GM21576 (cell line): ENCODE measurements at regions not wholly inside any gene's neighbourhood (a gene's known extent, or its start where the extent isn't known, plus 50 kb on each side); places are given as distances from the start of the nearest gene placed in this dataset.

Source experiments
- ATAC-seq: cut with Tn5 transposase; IDR thresholded peaks from one replicate; pipeline ENCODE4 v1.9.1; 2021; ENCODE audit warnings: mild to moderate bottlenecking, moderate library complexity; ENCODE audit not compliant: unreplicated experiment

GRCh38 chr6:18920701-18921100 is 533.6 kb downstream of the RNF144B start:
- ATAC-seq = no peak

GRCh38 chr6:18931086-18931485 is 543.9 kb downstream of the RNF144B start:
- ATAC-seq = no peak

GRCh38 chr6:18958146-18958545 is 571.0 kb downstream of the RNF144B start:
- ATAC-seq = no peak

DNA sequence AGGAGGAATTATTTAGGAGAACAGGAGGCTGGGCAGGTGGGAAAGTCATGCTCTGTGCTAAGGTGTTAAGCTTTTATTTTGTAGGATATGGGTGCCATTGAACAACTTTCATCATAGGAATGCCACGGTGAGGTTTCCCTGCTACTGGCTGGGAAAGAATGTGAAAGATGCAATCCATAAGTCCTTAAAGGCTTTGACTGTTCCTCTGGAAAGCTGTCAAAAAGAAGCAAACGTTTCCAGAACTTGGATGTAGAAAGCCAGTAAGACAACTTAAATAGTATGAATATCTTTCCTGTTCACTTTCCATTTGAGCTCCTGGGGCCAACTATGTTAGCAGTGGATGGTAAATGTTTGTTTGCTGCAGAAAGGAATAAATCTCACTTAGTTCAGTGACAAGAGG is 574.4 kb downstream of the RNF144B start:
- ATAC-seq = no peak

DNA sequence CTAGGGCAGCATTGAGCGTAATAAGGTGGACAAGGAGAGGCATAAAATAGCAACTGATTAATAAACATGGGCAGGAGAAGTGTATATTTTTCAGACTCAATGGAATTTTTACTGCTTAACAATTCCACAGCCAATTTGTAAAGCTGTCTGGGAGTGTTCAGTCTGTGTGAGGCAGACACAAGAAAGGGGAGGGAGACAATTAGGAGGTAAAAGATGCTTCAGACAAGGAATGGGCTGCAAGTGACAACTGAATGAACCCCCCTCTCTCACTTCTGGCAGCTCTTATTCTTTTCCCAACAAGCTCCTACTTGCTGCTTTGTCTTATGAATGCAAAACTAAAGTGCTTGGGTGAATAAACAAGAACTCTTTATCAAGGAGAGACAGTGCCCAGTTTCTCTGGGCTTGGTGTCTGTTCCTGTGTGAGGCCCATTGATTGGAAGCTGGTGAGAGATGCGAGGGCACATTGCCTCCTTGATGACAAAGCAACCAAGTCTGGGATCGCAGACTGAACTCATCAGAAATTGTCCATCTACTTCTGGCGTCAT is 575.3 kb downstream of the RNF144B start:
- ATAC-seq = no peak

DNA sequence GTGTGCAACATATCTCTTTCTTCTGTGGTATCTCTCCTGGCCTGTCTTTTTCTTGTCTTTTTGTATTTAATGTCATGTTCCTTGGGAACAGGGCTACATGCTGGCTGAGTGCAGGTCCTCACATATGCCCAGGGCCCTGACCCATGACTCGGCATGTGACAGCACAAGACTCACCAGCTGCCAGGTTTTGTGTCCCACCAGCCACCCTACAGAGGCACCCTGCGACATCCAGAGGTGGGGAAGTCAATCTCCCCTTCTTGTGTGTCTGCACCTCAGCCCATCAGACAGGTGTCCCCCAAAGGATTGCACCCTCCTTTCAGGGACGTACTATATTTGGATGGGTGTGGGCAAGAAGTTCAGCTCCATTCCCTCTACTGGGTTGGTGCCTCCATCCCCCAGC is 576.3 kb downstream of the RNF144B start:
- no peak for ATAC-seq

DNA sequence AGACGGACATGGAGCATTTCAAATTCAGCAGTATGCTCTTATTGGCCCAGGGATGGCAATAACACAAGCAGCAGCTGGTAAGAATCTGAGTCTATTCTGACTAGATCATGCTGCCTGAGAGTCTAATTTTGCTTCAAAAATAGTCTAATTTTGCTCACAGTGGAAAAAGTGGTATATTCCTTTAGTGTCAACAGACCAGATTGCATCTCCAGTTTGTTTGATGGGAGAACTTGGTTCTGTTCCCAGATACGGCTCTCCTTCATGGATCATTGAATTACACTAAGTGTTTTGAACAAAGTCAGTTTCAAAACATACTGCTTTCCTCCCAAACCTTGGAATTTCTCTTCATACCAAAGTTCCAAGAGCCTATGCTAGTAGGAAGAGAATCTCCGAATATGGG is 586.1 kb downstream of the RNF144B start:
- no peak for ATAC-seq

DNA sequence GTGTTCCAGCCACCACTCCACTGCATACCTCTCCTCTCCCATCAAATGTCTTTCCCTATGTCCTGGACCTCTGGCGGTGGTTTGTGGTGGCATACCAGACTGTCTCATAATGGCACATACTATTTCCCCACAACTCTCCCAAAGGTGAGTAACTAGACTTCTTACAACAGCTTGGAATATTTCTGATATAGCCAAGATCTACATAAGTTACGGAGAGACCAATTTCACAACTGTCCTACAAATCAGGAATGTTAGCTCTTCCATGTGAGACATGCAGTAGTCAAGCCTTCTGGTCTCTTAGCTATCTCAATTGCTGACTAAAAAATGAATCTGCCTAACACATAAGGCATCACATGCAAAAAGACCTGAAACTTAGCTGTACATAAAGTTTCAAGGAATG is 588.9 kb downstream of the RNF144B start:
- no peak for ATAC-seq

DNA sequence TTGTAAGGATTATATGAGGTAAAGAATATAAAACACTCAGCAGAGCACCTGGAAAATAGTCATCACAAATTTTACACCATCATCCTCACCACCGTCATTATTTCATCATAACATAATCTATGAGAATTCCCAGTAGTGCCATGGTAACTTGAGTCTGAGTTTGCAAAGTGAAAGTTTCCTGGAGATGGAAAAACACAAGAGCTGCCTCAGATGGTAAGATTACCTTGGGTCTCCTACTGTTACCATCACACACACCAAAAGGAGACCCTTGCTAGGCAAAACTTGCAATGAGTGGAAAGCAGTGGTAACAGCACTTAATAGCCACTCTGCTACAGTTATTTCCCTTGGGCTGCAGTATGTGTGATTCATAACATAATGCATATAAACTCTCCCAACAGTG is 589.8 kb downstream of the RNF144B start:
- ATAC-seq = no peak

GRCh38 chr6:18978337-18979128 is 591.4 kb downstream of the RNF144B start:
- ATAC-seq = no peak

DNA sequence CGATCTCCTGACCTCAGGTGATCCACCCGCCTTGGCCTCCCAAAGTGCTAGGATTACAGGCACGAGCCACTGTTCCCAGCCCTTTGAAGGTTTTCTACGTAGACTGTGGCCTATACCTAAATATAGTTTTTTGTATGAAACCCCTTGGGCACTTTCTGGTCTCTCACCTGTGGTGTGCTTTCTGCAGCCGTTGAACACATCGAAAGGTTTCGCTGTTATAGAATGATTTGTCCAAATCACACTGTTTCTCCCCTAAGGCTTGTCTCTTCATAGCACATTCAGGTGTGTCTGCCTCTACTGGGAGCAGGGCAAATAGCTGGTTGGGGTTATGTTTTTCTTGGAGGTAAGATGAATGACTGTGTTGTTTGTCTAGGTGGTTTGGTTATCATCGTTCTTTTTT is 597.9 kb downstream of the RNF144B start:
- no peak for ATAC-seq

- ATAC-seq = no peak
These were observed 598.8 kb downstream of the RNF144B start for GRCh38 chr6:18985996-18986395.

GRCh38 chr6:18988636-18989035 is 601.5 kb downstream of the RNF144B start:
- no peak for ATAC-seq

DNA sequence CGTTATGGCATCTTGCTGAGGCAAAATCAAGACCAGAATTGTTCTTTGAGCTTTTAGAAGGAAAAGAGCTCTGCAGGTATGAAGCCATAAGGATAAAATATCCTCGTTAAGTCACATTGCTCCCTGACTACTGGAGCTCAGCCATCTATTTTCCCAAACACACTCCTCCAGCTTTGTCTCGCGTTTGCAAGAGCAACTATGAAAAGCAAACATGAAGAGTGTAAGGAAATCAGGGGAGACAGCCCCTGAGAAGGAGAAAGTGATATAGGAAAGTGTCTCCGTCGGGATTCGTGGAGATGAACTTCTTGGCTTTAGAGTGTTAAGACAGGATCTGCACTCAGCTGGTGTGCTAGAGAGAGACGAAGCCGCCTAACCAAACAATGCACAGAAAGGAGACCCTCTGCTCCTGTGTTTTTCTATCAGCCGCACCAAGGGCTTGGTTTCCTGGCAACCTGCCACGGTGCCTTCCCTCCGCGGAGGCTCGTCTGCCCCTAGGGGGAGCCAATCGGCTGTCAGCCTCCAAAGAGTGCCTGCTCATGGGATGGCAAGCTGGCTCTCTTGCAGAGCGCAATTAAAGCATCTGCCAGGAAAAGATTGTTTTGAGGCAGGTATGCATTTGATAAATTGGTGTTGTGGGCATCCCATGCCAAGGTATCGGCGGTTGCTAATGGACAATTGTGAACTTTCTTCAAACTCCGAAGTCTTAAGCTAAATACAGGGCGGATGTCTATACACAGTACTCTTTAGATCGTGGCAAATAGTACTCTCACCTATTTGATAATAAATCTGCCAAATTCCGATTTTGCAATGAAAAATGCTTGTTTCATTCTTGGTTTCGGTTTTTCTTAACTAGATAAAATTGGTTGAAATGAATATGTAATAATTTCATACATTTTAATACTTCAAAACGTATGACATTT is 603.2 kb downstream of the RNF144B start:
- ATAC-seq = peak; percentile 83

GRCh38 chr6:18997375-18997826 is 610.3 kb downstream of the RNF144B start:
- peak; percentile 92 for ATAC-seq

DNA sequence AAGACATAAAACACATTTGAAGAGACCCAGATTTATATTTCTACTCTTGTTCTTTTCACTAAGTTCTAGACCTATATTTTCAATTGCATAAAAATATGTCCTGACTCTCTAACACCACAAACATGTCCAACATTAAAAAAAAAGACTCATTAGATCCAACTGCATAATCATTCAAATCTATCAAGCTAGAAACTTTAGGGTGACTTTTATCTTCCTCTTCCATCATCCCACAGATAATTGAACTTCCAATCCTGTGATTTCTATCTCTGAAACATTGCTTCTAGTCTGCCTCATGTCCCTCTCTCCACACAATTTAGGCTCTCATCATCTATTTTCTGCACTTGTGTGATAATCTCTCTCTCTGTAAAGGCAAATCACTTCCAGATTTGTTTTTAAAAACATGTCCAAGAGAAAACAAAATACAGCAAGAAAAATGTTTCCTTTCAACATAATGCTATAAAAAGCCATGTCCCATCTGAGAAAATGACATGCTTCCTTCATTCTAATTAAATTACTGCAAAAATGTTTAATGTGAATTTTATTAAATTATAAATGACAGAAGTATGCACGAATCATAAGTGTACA is 615.9 kb downstream of the RNF144B start:
- no peak for ATAC-seq

- ATAC-seq = no peak
These were observed 617.0 kb downstream of the RNF144B start for GRCh38 chr6:19004176-19004575.

DNA sequence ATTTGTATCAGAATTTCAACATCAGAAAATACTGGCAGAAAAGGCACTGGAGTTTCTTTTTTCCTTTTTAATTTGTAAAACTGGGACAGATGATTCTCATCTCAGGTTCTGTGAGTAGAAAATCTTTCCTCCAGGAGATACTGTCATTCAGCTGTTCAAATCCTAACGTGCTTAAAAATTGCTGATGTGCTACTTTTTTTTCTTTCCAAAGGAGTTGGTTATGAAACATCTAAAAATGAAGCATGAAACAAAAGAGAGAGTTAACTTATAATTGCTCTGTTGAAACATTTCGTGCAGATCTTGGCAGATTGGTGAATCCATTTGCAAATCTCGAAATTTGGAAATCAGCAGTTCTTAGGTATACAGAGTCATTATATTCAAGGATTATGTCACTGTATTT is 622.6 kb downstream of the RNF144B start:
- no peak for ATAC-seq

DNA sequence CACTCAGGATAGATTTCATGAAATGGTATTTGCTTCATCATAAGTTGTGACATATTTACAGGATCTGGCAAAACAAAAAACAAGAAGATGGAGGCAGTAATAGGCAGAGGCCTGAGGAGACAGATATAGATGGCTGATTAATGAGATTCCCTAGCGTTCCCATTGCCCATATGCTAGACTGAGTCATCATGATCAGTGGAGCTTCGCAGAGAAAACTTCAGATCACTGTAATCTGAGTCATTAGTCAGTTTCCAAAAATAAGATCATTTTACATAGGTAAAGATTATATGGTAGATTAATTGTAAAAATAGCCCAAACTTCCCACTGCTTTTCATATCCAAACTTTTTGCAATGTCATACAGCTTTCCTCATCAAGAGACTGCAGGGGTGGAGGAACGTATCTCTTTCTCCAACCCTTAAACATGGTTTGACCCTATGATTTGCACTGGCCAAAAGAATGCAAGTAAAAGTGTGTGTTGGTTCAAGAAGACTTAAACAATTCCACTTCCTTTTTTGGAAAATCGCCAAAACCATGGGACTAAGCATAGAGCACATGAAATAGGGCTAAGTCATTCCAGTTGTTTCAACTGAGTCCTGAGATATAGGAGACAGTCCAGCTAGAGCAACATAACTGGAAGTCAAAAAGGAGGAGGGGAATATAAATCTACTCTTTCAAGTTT is 626.0 kb downstream of the RNF144B start:
- no peak for ATAC-seq

DNA sequence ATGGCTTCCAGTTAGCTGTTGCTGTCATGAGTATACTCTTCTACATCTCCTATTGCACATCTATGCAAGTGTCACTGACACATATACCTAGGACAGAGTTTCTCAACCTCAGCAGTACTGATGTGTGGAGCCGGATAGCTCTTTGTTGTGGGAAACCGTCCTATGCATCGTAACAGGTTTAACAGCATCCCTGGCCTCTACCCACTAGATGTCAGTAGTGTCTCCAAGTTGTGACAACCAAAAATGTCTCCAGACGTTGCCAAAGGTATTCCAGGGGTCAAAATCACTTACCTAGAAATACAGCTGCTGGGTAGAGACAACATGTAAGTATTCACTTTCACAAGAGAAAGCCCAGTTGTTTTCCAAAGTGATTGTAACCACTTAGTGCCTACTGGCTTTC is 637.6 kb downstream of the RNF144B start:
- no peak for ATAC-seq

DNA sequence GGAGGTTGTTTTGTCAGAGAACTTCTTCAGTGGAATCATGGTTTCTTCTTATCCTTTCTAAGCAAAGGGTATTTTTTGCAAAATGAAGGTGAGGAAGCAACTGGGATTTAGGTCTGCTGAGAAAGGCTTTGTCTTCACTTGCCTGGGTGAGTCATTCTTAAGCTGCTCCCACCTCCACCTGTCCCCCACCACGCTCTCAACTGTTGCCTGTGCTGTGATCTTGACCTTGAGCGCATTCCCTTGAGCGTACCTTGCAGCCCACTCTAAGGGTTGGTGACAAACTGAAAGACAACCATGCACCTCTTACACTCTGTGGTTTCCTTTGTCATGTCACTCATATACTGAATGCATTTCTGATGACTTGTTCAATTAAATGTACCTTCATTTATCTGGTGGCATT is 641.1 kb downstream of the RNF144B start:
- no peak for ATAC-seq
